T-helper 17 cell (primary cell): ENCODE measurements at regions not wholly inside any gene's neighbourhood (a gene's known extent, or its start where the extent isn't known, plus 50 kb on each side); places are given as distances from the start of the nearest gene placed in this dataset.
A peak's percentile ranks its signal among the peaks of the same experiment; 100 is the strongest.

Source experiments
- ATAC-seq: fragments of 150-1000 bp; cut with Tn5 transposase; 2 replicates; pipeline ENCODE4 v1.10.0; 2021; ENCODE audit warnings: mild to moderate bottlenecking, moderate library complexity
- DNase-seq, 3 donors: peaks; one replicate each; pipeline versions ENCODE4 v3.0.0 to v3.0.0-alpha.2; 2020 to 2021
- H3K9me3 ChIP-seq: one replicate; pipeline ENCODE4 v1.7.0; 2013; ENCODE audit warnings: low read length, mild to moderate bottlenecking; ENCODE audit not compliant: control insufficient read depth, poor library complexity, severe bottlenecking
- H3K27ac Mint-ChIP-seq: one replicate; pipeline ENCODE4 v1.8.0; 2022; ENCODE audit warnings: mild to moderate bottlenecking, moderate library complexity, mixed read lengths
- H3K27me3 Mint-ChIP-seq: one replicate; pipeline ENCODE4 v1.8.0; 2022; ENCODE audit warnings: mixed read lengths
- H3K36me3 Mint-ChIP-seq: one replicate; pipeline ENCODE4 v1.8.0; 2022; ENCODE audit warnings: low read depth, mixed read lengths
- H3K4me1 Mint-ChIP-seq: one replicate; pipeline ENCODE4 v1.8.0; 2022; ENCODE audit warnings: mild to moderate bottlenecking, mixed read lengths
- H3K4me3 Mint-ChIP-seq: one replicate; pipeline ENCODE4 v1.8.0; 2022; ENCODE audit warnings: mild to moderate bottlenecking, moderate library complexity, mixed read lengths

DNA sequence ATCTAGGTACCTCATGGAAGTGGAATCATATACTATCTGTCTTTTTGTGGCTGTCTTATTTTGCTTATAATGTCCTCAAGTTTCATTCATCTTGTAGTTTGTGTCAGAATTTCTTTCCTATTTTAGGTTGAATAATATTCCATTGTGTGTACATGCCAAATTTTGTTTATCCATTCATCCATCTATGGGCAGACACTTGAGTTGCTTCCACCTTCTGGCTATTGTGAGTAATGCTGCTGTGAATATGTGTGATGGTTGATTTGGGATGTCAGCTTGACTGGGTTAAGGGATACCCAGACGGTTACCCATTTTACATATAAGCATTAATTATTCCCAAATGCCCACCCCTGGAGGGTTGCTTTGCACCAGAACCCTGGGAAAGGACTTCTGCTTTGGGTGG lies 477.5 kb downstream of the PTPRU start:
- Mint-ChIP-seq H3K4me1 (peaks cover 2% of the 10 kb centered on the region), H3K36me3 (peaks cover 4% of the 10 kb centered on the region), H3K4me3 (no peak overlapping the region), H3K27ac (no peak overlapping the region), H3K27me3 (peaks cover 36% of the 10 kb centered on the region)
- no peaks in the 10 kb centered on the region for H3K9me3 ChIP-seq
- DNase-seq (no peak), ATAC-seq (no peak)

DNA sequence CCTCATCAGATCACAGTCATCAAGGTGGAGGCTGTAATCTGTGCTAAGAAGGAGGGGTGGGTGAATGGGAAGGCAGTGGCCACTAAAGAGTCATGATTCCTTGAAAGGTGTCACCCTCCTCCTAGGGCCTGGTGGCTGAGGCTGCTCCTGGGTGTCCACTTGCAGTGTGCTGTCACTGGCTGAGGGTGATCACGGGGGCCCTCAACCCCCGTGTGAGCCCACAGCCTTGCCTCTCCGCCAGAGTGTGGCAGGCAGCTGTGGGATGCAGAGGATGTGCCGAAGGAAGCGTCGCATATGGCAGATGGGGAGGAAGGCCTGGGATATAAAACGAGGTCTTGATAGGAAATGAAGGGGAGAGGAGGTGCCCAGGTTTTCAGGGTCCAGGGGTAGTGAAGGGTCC lies 476.5 kb downstream of the PTPRU start:
- H3K27me3 Mint-ChIP-seq: peaks cover 46% of the 10 kb centered on the region
- no peak overlapping the region for H3K27ac Mint-ChIP-seq
- no peak for ATAC-seq

DNA sequence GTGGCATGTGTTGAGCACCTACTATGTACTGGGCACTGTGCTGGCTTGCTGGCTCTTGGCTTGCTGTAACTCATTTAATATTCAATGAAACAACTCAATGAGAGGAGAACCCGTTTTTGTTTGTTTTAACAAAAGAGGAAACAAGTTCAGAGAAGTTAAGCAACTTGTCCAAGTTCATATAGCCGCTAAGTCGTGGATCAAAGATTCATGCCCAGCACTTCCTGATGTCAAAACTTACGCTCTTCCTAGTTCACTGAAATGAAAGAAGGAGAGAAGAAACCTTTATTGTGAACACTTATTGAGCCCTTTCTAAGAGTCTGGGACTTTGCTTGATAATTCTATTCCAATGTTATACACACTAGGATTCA lies 475.9 kb downstream of the PTPRU start:
- H3K27me3 Mint-ChIP-seq: peaks cover 48% of the 10 kb centered on the region
- no peak overlapping the region for H3K27ac Mint-ChIP-seq
- no peak overlapping the region for H3K4me3 Mint-ChIP-seq
- peaks cover 7% of the 10 kb centered on the region for H3K36me3 Mint-ChIP-seq
- no peaks in the 10 kb centered on the region for H3K9me3 ChIP-seq
- no peak for ATAC-seq
- peaks cover 5% of the 10 kb centered on the region for H3K4me1 Mint-ChIP-seq
- DNase-seq: no peak

More for the DNA sequence above, 476.5 kb downstream of the PTPRU start:
- peaks cover 7% of the 10 kb centered on the region for H3K36me3 Mint-ChIP-seq
- no peak for DNase-seq
- no peaks in the 10 kb centered on the region for H3K9me3 ChIP-seq
- peaks cover 5% of the 10 kb centered on the region for H3K4me1 Mint-ChIP-seq
- H3K4me3 Mint-ChIP-seq: no peak overlapping the region

DNA sequence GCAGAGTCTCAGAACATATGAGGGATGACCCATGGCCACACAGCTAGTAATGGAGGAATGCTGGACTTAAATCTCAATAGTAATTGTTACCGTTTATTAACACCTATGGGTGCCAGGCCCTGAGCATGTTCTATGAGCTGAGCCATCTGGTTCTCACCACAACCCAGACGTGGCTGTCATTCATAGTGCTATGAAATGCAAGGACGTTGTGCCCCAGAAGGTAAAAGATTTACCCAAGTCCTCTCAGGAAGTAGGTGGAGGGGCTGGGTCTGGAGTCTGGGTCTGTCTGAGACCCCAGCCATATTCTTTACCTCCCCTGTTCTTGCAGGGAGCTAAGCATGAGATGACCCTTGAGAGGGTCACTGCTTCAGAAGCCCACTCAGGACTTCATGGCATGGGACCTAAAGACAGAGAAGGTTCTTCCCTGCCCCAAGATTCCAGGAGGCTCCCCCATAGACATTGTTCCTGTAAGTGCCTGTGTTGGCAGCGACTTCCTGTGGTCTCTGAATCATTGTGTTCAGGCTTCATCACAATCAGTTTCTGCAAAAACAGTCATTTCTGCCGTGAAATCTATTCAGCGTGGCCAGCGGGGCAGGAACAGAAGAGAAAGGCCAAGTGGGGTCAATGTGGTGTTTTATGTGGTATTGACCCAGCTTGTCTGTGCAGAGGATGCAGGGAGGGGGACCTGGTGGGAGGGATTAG lies 475.4 kb downstream of the PTPRU start:
- Mint-ChIP-seq H3K27me3 (peaks cover 49% of the 10 kb centered on the region), H3K36me3 (peaks cover 7% of the 10 kb centered on the region), H3K4me3 (no peak overlapping the region), H3K27ac (no peak overlapping the region), H3K4me1 (peaks cover 5% of the 10 kb centered on the region)
- DNase-seq (no peak), ATAC-seq (no peak)
- H3K9me3 ChIP-seq: no peaks in the 10 kb centered on the region

DNA sequence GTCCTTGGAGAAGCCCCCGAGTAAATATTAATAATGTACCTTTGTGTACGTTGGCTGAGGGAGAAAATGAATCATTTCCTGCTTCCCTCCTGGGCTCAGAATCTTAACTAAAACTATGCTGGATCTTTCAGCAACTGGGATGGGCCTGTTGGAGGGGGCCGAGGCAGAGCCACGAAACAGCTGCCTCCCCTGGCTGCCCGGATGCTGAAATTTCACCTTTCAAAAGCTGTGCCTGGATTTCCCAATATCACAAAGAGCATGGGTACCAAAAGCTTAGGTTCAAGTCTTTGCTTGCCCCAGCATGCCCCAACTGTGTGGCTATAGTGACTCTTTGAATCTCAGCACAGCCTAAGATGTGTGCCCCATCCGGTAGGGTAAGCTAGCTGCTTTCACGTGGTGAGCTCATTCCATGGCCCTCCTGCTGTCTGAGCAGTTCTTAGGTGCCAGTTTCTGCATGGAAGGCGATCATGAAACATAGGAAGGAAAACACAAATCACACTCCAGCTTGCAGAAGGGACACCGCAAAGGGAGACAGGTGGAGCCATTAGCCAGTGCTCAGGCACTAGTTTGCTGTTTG lies 473.5 kb downstream of the PTPRU start:
- peaks cover 5% of the 10 kb centered on the region for H3K4me1 Mint-ChIP-seq
- no peak overlapping the region for H3K4me3 Mint-ChIP-seq
- no peak for DNase-seq
- H3K9me3 ChIP-seq: no peaks in the 10 kb centered on the region
- ATAC-seq: no peak
- H3K27ac Mint-ChIP-seq: no peak overlapping the region
- H3K27me3 Mint-ChIP-seq: peaks cover 69% of the 10 kb centered on the region
- peaks cover 8% of the 10 kb centered on the region for H3K36me3 Mint-ChIP-seq

DNA sequence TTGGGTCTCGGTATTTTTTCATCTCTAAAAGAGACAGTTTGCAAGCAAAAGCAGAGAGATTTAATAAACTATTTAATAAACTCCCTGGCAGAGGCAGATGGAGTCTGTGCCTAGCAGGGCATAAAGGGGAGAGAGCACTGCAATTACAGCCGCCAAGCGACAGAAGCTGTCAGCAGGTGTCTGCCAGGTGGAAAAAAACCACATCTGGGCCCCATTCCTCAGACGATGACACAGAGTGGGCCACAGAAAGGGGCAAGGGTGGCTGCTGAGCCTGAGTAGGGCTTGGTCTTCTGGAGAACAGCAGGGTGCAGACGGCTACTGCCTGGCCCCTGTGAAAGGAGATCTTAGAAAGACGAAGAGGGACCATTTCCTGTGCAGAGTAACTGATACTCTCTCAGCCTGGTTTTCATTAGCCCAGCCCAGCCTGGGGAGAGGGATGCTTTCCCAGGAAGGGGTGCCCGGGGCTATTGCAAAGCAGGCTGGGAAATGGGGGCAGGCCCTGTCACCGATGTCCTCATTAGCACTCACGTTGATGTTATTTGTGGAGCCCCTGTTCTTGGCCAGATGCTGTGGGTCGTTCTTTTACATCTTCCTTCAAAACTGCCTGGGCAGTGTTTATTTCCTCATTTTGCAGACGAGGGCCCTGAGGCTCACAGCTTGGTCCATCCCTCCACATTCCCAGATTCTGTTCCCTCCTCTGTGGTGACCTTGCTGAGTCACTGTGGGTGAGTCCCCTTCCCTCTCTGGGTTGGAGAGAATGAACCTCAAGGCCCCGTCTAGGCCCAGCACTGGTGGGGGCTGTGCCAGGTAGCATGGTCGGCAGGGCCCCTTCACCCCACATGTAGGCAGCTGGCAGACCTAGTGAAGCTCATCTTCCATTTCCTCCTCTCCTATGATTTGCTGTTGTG lies 472.7 kb downstream of the PTPRU start:
- Mint-ChIP-seq H3K4me1 (peaks cover 5% of the 10 kb centered on the region), H3K36me3 (peaks cover 8% of the 10 kb centered on the region), H3K27ac (no peak overlapping the region), H3K4me3 (no peak overlapping the region), H3K27me3 (peaks cover 72% of the 10 kb centered on the region)
- H3K9me3 ChIP-seq: no peaks in the 10 kb centered on the region
- ATAC-seq (no peak), DNase-seq (no peak)

DNA sequence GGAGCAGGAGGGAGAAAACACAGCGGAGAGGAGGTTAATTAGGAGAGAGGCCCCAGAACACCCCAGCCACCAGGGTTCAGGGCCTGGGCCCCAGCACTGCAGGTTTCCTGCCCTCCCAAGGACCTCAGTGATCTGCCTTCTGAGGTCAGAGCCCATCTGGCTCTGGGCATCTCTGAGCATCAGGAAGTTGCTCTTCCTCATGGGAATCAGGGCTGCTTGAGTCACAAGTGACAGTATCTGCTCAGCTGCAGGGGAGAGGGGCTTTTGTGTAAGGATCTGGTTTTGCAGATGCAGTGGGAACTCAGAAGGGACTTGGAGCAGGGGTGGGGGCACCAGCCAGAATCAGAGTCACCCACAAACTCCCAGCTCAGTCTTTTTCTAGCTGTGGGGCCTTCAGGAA lies 472.1 kb downstream of the PTPRU start:
- Mint-ChIP-seq H3K36me3 (peaks cover 4% of the 10 kb centered on the region), H3K4me1 (peaks cover 5% of the 10 kb centered on the region), H3K27ac (no peak overlapping the region), H3K4me3 (no peak overlapping the region), H3K27me3 (peaks cover 70% of the 10 kb centered on the region)
- DNase-seq (no peak), ATAC-seq (no peak)
- no peaks in the 10 kb centered on the region for H3K9me3 ChIP-seq

DNA sequence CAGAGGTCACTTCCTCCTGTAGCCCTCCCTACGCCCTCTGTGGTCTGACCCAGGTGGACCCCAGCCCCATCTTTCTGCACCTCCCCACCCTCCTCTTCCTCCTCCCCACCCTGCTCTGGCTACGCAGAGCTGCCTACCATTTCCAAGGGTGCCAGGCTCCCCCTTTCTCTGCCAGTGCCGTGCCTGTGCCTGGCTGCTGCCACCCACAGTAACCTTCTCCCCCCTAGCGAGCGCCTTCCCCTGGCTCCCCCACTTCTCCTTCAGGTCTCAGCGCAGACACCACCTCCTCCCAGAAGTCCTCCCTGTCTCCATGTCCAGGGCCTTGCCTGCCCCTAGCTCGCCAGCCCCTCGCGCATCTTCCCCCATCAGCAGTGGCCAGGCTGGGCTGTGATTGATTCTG lies 471.5 kb downstream of the PTPRU start:
- H3K9me3 ChIP-seq: no peaks in the 10 kb centered on the region
- peaks cover 70% of the 10 kb centered on the region for H3K27me3 Mint-ChIP-seq
- ATAC-seq (no peak), DNase-seq (no peak)
- H3K4me1 Mint-ChIP-seq: peaks cover 5% of the 10 kb centered on the region
- H3K27ac Mint-ChIP-seq: no peak overlapping the region
- no peak overlapping the region for H3K4me3 Mint-ChIP-seq
- peaks cover 4% of the 10 kb centered on the region for H3K36me3 Mint-ChIP-seq

DNA sequence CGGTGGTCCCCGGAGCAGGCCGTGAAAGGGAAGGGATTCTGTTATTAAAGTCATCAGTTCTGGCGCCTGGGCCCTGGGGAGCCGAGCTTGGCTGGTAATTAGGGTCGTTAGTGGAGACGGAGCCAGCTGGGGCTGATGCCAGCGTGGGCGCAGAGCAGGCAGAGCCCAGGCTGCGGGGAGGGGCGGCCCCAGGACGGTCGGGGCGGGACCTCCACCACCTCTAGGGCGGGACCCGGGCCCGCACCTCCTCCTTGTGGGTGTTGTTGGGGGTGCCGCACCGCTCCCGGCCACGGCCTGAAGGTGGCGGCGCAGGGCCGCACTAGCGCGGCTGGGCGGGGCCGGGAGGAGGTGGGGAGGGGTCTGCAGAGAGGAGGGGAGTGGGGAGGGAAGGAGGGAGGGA lies 470.6 kb downstream of the PTPRU start:
- H3K36me3 Mint-ChIP-seq: peaks cover 4% of the 10 kb centered on the region
- H3K4me3 Mint-ChIP-seq: no peak overlapping the region
- no peak for DNase-seq
- no peak overlapping the region for H3K27ac Mint-ChIP-seq
- no peaks in the 10 kb centered on the region for H3K9me3 ChIP-seq
- H3K4me1 Mint-ChIP-seq: peaks cover 5% of the 10 kb centered on the region
- ATAC-seq: peak; percentile 62
- peaks cover 71% of the 10 kb centered on the region for H3K27me3 Mint-ChIP-seq

DNA sequence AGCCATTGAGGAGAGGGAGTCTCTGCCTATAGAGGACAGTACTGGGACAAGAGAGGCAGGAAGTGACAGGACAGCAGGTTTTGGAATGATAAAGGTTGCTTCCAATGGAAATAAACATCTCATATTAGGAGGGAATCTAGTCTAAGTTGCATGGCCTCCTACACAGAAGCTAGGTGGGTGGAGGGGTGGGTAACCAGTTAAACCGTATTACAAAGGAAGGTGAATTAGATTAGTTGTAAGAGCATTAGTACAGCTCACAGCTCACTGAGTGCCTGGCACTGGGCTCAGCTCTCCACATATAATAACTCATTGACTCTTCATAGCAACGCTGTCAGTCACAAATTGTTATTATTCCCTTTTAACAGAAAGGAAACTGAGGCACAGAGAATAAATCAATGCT lies 468.1 kb downstream of the PTPRU start:
- DNase-seq (no peak), ATAC-seq (no peak)
- Mint-ChIP-seq H3K27ac (no peak overlapping the region), H3K4me1 (peaks cover 6% of the 10 kb centered on the region), H3K27me3 (peaks cover 70% of the 10 kb centered on the region), H3K36me3 (peaks cover 7% of the 10 kb centered on the region), H3K4me3 (no peak overlapping the region)
- no peaks in the 10 kb centered on the region for H3K9me3 ChIP-seq

DNA sequence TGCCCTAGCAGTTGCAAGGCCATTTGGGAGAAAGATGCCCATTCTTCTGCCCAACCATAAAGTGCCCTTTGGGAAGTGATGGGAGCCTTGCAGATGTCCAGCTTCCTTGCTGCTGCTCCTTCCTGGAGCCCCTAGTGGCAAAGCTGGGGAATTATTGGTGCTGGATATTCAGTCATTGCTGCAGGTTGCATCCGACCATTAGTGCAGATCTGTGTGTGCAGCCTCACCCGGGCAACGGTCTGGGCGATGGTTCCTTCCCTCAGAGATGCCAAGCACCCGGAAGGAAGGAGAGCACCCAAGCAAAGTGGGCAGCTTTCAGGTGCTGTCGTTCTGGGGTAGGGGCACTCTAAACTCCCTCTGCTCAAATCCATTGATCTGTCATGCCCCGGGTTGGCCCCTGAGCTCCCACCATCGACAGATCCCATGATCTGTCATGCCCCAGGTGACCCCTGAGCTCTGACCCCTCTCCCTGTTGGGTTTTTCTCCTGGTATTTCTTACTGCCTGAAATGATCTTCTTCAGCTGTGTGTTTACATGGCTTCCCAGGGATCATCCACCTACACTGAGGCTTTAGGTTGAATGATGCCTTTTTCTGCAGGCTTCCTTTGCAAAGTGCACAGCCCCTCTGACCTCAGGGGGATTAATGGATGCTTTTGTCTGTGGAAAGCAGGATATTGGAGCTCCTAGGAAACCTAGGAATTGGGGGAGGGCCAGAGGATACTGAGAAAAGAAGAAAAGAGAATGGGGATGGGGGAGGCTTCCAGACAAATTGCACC lies 467.5 kb downstream of the PTPRU start:
- ATAC-seq: no peak
- H3K36me3 Mint-ChIP-seq: peaks cover 8% of the 10 kb centered on the region
- no peak for DNase-seq
- peaks cover 72% of the 10 kb centered on the region for H3K27me3 Mint-ChIP-seq
- H3K27ac Mint-ChIP-seq: no peak overlapping the region
- no peak overlapping the region for H3K4me3 Mint-ChIP-seq
- H3K9me3 ChIP-seq: no peaks in the 10 kb centered on the region
- H3K4me1 Mint-ChIP-seq: peaks cover 5% of the 10 kb centered on the region

DNA sequence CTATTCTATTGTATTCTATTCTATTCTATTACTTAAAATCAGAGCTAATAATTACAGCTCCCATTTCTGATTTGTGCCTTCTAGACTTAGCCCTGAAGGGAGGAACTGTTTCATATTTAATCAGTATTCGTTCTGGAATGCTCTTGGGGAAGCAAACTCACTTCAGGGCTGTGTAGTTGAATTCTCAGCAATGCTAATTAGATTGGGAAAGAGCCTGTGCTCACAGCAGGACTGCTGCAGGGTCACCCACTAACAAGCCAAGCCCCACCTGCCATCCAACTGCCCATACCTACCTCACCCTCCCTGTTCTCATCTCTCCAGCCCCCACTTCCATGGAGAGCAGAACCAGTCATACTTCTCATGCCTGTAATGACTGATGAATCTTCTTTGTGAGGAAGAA lies 464.2 kb downstream of the PTPRU start:
- H3K4me3 Mint-ChIP-seq: no peak overlapping the region
- H3K4me1 Mint-ChIP-seq: peaks cover 2% of the 10 kb centered on the region
- peaks cover 4% of the 10 kb centered on the region for H3K36me3 Mint-ChIP-seq
- no peak for DNase-seq
- peaks cover 65% of the 10 kb centered on the region for H3K27me3 Mint-ChIP-seq
- ATAC-seq: no peak
- no peak overlapping the region for H3K27ac Mint-ChIP-seq
- no peaks in the 10 kb centered on the region for H3K9me3 ChIP-seq

DNA sequence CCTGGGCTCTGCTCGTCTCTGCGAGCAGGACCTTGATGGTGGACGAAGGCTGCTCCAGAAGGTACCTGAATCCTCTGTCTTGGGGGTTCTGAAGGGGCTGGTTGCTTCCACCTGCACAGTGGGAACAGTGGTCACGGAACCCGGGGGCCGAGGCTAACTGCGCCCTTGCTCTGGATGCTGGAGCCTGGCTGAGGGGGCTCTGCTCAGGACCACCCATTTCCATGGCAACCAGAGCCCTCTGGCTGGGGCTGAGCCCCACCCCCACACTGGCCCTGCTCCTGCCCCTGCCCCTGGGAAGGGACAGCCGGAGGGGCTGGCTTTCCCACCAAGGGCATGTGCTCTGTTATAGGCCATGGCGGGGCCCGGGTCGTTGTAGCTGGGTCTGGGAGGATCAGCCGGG lies 462.3 kb downstream of the PTPRU start:
- DNase-seq: no peak
- H3K4me1 Mint-ChIP-seq: peaks cover 2% of the 10 kb centered on the region
- ATAC-seq: no peak
- no peak overlapping the region for H3K4me3 Mint-ChIP-seq
- H3K27ac Mint-ChIP-seq: no peak overlapping the region
- peaks cover 51% of the 10 kb centered on the region for H3K27me3 Mint-ChIP-seq
- H3K9me3 ChIP-seq: no peaks in the 10 kb centered on the region
- H3K36me3 Mint-ChIP-seq: peaks cover 4% of the 10 kb centered on the region
